Fibroblast of skin of right biceps (primary cell): ENCODE measurements at regions not wholly inside any gene's neighbourhood (a gene's known extent, or its start where the extent isn't known, plus 50 kb on each side); places are given as distances from the start of the nearest gene placed in this dataset.

ENCODE experiments used
- DNase-seq: peaks from one replicate; pipeline ENCODE4 v3.0.0-alpha.2; 2013

DNA sequence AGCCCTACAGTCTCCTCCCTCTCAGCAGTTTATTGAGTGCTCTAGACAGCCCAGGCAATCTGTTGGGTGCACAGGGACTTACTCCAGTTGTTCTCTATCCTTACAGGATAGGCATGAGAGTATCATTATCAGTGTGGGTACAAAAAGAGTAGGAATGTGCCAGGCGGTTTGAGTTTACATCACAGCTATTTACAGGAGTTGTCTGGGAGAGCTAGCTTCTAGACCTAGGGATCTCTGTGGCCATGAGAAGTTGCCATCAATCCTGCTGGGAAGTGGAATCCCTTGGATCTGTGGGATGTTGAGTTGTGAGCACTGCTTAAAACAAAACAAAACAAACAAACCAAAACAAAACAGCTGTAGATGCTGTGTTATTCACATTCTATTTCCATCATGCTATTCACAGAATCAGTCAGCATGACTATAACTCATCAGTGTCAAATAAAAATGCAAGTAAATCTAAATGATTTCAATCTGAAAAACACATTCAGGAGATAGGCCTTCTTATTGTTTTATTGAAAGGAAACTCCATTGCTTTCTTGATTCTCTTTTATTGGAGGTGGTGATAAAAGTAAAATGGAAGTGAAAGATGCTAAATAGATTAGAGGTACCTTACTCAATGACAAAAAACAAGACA is 552.4 kb upstream of the ZNF608 start:
- DNase-seq = no peak

DNA sequence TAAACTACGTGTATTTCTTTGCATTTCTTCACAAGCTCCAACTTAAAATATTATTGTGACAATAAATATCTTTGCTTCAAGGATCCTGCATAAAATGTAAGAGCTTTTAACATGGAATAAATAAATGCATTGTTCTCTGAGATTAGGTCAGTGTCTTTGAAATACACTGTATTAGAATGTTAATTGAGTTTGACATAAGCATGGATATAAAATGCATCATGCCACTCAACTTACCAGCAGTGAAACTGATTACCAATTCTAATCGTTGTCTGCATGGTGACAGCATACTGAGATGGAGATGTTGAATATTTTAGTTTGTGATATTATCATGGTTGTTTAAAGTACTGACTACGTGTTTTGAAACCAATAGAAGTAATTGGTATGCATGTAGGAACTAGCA is 555.3 kb upstream of the ZNF608 start:
- no peak for DNase-seq

DNA sequence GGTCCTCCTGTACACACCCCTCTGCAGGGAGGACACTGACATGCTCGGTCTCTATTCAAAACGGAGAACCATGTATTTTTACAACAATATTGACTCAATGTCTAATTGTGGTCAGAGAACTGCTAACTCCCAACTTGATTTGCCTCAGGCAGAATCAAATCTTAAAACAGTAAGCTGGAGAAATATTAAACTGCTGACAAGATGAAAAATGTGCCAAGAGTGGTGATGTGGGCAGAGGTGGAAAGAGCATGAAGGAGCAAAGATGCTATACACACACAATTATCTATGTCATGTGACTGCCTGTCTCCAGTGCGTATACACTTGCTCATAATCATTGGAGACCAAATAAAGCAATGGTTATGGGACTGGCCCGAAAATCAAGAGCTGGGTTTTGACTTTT is 556.1 kb upstream of the ZNF608 start:
- DNase-seq = no peak

DNA sequence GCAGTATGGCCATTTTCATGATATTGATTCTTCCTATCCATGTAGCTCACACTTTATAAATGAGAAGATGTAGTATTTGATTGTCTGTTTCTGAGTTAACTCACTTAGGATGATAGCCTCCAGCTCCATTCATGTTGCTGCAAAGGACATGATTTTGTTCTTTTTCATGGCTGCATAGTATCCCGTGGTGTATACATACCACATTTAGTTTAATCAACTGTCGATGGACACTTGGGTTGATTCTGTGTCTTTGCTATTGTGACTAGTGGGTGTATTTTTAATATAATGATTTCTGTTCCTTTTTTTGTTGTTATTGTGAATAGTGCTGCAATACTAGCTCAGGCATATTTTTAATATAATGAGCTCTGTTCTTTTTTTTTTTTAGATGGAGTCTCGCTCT is 560.3 kb upstream of the ZNF608 start:
- DNase-seq = no peak

DNA sequence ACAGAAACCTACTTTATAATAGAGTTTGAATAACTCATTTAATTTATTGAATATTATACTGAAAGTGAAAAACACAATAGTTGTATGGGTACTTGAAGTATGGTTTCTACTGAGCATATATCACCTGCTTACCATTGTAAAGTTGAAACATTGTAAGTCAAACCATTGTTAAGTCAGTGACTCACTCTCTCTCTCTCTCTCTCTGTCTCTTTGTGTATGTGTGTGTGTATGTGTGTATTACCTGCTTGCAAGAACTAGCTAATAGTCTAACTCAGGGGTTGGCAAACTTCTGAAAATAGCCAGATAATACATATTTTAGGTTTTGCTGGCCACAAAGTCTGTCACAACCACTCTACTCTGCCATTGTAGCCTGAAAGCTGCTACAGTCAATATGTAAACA is 564.3 kb upstream of the ZNF608 start:
- no peak for DNase-seq

DNA sequence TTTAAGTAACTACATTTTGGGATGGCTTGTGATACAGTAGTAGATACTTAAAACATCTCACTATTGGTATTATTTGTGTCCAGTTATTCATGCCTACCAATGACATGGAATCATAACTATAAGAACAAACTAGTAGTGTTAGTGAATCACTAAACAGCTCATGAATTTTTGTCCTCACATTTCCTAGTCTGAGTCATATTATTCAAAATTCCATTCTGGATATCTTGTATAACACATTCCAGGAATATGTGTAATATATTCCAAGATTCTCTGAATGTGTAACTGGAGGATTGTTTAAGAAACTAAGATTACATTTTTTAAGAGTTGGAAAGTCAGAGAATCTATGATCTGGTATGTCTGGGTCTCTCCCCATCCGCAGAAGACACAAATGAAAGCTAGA is 565.3 kb upstream of the ZNF608 start:
- DNase-seq = peak; percentile 95

DNA sequence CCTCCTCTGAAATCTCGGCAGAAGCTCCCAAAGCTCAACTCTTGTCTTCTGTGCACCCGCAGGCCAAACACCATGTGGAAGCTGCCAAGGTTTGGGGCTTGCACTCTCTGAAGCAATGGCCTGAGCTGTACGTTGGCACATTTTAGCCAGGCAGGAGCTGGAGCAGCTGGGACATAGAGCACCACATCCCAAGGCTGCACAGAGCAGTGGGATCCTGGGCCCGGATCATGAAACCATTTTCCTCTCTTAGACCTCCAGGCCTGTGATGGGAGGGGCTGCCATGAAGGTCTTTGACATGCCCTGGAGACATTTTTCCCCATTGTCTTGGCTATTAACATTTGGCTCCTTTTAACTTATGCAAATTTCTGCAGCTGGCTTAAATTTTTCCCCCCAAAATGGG is 567.1 kb upstream of the ZNF608 start:
- no peak for DNase-seq

DNA sequence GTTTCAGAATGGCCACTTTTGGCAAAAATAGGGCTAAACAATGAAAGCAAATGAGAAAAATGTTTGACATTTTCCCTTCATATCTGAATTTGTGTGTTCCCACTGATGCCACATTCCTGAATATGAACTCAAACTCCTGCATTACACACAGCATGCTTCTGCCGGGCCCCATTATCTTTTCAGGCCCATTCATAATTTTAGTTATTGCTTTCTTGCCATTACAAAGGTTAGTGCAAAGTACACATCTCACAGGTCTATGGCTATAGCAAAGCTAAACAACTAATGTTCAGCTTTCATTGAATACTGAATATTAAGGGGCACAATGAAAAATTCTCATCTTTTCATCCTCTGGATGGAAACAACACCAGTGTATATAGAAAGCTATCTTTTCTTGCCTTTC is 568.9 kb upstream of the ZNF608 start:
- DNase-seq = no peak

DNA sequence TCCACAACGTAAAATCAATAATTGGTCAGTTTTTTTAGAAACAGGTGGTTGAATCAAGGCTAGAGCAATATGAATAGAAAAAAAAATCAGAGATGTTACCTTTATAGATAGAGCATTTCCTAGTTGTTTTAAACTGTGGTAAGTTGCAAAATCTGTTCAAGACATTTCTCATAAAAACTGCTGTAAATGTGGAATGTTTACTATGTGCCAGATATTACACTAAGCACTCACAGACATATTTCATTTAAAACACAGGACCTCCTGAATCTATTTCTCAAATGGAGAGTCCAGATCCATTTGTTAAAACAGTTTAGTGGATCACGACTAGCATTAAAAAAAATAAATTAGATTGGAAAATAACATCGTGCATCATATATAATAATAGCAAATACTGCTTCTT is 570.0 kb upstream of the ZNF608 start:
- DNase-seq = no peak

DNA sequence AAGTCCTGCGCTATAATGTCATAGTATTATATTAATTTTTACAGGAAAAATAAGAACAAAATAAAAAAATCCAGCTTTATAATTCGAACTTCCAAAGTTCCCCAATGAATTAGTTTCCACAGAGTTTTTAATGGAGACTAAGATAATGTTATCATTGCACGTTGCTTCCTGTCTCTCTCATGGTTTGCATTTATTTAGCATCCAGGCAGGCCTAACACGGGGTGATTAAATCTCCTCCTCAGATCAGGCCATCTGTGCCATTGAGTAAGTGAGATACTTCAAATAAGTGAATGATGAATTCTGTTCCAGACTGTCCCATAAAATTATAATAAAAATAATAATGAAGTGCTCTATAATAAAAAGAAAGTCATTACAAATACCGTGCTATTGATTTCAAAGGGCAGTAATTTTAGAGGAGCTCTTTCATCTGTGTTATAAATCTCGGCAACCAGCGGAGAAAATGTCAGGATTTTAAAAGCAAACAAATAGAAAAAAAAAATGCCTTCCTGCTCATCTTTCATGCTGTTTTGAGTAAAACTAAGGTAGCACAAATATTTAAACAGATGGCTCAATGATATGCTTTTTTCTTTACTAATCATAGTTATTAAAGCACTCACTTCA is 570.6 kb upstream of the ZNF608 start:
- DNase-seq = no peak

DNA sequence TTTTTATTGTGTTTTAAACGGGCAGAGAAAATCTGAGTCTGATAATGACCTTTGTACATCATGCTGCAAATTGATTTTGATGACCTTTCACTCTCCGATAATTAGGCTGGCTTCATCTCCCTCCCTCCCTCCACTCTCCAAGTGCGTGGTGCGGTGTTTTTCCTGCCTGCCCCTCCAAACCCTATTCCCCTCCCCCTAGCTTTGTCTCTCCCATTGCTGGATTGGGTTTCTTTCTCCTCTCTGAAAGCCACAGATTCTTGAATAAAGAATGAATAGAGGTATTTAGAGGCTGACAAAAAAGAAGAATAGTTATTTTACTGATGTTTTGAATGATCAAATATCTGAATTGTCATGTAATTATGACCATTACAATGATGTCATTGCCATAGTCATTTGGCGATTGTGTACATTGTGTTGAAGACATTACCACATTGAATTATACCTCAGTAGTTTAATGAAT is 571.1 kb upstream of the ZNF608 start:
- no peak for DNase-seq

DNA sequence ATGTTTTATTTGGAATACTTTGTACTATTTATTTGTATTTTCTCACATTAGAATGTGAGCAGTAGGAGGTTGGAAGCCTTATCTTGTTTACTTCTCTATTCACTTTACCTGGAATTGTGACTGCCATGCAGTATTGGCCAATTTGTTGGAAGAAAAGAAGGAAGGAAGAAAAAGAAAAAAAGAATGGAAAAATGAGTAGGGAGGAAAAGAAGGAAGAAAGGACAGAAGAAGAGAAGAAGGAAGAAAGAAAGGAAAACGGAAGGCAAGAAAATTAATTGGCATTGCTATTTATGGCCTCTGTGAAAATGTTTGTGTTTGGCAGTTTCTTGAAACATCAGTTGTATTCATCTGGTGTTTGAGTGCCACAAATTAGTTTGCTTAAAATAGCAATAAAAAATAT is 575.2 kb upstream of the ZNF608 start:
- no peak for DNase-seq

DNA sequence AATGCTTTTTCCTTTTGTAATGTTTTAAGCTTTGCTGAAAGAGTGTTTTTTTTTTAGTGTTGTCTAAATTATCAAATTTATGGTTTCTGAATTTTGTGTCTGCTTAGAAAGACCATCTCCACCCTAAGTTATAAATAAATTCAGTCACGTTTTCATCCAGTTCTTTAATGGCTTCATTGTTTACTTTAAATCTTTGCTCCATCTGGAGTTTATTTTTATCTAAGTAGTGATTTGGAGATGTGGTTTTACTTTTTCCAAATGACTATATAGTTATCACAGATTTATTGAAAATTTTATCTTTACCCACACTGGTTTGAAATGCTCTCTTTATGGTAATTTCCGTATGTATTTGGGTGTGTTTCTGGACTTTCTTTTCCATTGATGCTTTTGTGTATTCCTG is 577.2 kb upstream of the ZNF608 start:
- DNase-seq = no peak

DNA sequence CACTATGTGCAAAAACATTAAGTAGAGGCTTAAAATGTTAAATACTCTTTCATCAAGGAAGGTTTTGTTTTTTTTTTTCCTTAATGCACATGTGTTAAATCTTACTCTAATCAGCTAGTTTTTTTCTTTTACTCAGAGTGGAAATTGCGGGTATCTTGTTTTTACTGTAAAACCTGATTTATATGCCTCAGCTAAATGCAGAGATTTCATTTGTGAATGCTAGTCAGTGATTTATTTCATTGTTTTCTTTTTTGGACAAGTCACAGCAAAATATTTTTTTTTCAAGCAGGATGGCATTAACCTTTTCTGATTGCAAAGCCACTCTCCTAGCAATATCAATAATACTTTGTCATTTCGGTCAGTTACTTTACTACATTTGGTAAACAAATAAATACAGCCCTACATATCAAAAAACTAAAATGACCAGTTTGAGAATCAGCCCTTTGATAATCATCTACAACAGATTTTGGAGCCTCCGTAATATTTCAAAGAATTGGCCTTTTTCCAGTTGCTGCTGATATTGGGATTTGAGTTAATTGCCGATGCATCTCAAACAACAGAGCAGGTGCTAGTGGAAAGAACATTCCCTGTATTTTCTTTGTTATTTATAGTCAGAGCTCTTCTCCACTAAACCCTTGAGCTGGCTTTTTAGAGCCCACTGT is 579.2 kb upstream of the ZNF608 start:
- no peak for DNase-seq

DNA sequence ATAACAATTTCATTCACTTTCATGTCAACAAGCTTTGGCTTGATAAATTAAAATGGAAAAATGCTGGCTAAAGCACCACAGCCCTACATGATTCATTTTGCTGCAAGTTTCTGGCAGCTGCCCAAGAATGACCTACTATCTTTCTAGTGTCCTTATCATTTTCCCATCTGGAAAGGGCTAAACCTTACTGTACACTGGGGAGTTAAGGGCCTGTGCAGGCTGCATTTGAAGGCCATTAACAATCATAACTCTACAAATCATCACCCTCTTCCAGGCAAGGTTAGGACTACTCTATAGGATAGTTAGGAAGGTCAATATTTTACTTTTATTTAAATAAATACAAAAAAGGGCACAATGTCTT is 579.7 kb upstream of the ZNF608 start:
- peak; percentile 90 for DNase-seq

DNA sequence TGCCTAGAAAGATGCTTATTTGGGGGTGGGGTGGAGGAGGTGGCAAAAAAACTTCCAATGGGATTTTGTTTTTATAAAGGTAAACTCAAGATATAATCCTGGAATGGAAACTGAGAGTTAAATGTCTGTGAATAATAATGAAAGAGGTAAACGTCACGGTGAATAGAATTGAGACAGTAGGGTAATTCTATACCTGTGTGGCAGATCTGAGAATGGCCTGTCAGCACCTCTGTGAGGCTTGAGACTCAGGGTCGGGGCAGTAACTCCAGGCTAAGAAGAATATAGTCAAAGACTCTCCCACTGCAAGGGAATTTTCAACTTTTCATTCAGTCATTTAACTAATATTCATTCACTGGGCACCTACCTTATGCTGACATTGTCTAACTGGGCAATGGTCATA is 581.2 kb upstream of the ZNF608 start:
- no peak for DNase-seq

DNA sequence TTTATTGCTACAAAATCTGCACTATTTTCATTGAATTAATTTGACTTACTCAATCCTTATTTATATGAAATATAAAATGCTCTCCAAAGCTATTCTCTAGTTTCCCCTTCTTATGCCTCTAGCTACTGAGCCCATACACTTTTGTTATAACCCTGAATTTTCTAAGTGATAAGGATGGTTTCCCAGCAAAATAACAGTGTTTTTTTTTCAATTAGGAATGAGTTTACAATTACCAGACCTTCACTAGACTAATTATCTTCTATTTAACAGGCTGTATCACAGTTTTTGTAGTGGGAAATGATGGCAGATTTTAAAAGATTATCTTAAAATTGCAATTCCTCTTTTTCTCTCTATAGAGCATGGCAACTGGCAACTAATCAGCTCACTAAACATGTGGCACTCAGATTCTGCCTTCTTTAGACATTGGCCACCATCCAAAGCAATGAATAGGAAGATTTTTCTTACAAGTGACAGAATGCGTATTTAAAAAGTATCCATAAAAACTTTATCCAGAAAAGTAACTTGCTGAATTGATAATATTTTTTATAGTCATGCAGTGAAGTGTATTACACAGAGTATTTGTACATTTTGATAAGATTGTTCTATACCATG is 585.7 kb upstream of the ZNF608 start:
- DNase-seq = no peak

DNA sequence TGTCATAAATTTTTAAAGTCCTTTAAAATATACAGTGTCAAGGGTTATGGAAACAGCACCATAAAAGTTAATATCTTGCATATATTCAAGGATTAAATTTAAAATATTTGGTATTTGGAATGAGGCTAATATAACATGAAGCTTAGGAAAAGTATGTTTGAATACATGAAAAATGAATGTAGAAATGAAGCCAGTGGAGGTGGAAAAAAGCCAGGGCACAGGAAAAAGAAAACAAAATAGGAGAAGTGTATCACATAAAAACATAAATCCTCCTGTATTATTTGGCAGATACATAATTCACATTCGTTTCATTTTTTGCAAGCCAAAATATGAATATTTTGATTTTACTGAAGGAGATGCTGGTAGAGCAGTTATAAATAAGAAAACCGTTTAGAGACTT is 587.0 kb upstream of the ZNF608 start:
- no peak for DNase-seq

DNA sequence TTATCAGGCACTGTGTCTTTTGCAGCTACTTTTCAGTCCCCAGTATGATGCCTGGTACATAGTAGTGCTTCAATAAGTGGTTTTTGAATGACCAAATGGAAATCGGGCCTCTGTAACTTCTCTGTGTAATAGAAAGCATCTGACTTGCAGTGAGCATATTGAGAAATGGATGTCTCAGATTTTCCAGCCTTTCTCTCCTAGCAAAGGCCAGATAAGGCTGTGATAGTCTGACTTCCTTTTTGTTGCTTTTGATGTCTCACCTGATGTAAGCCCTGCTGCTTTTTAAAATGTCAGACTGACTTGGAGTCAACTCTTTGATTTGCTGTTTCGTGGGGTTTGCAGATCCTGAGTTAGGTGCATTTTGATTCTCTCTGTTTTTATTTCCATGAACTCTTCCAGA is 590.0 kb upstream of the ZNF608 start:
- DNase-seq = no peak

DNA sequence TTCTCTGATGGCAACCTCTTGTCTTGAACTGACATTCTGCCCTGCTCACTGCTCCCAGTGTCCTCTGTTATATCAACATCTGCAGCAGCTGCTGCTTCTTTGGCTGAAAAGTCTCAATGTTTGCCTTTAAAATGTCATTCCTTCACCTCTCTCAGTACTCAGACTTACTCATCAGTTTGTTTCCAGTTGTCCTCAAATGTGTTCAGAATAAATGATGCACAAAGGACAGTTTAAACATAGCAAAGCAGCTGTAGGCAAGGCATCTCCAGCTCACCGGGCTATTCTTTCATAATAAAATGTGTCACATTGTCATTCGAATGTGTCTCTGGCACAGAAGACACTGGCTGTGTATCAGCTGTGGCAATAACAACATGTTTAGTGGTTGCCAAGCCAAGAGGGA is 590.9 kb upstream of the ZNF608 start:
- no peak for DNase-seq

DNA sequence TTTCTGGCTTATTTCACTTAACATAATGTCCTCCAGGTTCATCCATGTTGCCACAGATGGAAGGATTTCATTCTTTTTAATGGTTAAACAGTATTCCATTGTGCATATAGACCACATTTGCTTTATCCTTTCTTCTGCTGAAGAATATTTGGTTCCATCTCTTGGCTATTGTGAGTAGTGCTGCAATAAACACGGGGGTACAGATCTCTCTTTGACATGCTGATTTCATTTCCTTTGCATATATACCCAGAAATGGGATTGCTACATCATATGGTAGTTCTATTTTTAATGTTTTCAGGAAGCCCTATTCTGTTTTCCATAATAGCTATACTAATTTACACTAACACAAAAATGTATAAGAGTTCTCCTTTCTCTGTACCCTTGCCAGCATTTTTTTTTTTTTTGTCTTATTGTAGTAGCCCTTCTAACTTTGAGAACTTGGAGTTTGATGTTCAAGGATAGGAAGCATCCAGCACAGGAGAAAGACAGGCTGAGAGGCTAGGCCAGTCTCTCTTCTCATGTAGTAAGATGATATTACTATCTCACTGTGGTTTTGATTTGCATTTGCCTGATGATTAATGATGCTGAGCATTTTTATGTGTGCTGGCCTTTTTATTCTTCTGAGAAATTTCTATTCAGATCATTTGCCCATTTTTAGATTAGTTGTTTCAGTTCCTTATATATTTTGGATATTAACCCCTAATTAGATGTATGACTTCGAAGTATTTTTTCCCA is 592.2 kb upstream of the ZNF608 start:
- no peak for DNase-seq

DNA sequence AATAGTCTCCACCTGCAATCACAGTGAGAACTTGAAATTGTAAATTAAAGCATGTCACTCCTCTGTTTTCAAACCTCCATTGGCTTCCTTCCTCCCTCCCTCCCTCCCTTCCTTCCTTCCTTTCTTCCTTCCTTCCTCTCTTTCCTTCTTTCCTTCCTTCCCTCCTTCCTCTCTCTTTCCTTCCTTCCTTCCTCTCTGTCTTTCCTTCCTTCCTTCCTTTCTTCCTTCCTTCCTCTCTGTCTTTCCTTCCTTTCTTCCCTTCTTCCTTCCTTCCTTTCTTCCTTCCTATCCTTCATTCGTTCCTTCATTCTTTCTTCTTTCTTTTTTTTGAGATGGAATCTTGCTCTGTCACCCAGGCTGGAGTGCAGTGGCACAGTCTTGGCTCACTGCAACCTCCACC is 595.0 kb upstream of the ZNF608 start:
- DNase-seq = no peak

DNA sequence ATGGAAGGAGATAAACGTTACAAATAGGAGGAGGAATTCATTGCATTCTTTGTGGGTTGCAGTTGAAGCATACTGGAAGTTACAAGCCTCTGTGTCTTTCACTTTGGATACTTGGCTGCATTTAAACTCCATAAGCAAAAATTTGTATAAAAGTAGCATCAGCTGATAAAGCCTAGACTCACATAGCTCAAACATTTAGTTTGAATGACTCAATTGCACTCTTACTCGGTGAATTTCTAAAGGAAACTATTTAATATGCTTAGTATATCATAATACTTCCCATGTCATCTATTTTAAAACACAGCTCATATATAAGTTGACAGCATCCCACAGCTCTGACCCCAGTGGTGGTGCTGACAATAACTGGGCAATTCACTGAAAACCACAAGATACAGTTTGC is 596.6 kb upstream of the ZNF608 start:
- peak; percentile 85 for DNase-seq

DNA sequence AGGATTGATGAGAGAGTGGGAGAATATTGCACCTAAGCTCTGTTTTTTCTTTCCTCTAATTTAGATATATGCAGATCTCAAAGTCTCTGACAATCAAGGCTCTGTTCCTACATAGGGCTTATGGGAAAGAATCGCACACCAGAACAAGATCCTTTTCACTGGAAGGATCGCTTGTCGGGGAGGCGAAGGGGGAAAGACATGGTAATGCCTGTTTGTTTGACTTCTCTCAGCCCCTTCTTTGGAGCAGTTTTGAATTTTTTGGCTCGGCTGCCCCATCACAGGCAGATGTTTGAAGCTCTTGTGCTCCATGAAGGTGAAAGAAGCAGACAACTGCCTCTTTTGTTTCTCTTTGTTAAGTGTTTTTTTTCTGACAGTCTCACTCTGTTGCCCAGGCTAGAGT is 599.9 kb upstream of the ZNF608 start:
- no peak for DNase-seq
